Mesenteric fat pad (tissue), 1 donor: ENCODE measurements at regions not wholly inside any gene's neighbourhood (a gene's known extent, or its start where the extent isn't known, plus 50 kb on each side); places are given as distances from the start of the nearest gene placed in this dataset.
"Not testable (repeated sequence)": the region's sequence is repeated elsewhere in the genome, so short reads cannot be mapped to it uniquely, and the experiment has no call there.

Source experiments
- DNase-seq: peaks from one replicate; pipeline ENCODE4 v3.0.0-alpha.2; 2020; ENCODE audit warnings: low spot score
- donor health status: DM: yes; HTN: yes; CAD: no.

DNA sequence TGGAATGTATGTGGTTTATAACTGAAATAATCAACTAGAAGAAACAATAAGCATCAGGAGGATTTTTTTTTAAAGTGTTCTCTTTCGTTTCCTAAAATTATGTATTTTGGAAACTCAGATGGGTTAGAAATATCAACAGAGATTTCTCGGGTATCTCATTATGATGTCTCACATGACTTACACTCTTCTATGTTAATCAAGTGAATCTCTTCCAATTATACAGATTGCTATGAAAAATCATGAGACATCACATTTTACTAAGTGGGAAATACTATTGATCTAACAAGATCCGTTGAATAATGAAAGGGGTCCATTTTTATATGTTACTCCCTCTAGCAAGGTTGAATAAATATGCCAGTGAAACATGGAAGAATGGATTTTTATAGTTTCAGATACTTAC is 54.7 kb upstream of the NRIP1 start:
- DNase-seq = no peak

DNA sequence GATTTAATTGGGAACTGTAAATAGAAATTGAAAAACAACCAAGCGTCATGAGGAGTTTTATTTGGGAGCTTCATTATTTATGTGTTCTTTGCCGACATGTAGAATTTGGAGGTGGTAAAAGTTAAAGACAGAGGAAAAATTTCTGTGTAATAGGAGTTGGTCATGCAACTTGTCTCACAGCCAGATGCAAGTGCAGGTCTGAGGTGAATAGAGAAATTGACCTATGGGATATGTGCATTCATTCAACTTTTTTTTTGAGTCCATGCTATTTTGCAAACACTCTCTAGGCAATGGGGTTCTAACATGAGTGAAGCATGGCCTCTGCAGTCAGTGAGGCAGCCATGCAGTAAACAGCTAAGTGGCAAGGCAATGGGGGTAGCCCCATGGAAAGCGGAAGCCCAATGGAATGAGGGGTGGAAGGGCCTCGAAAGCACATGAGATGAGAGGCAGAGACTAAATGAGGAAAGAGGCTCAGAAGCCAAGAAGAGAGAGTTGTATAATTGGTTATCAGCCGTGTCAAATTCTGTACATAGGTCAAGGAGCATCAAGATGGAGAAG is 56.4 kb upstream of the NRIP1 start:
- DNase-seq = no peak

DNA sequence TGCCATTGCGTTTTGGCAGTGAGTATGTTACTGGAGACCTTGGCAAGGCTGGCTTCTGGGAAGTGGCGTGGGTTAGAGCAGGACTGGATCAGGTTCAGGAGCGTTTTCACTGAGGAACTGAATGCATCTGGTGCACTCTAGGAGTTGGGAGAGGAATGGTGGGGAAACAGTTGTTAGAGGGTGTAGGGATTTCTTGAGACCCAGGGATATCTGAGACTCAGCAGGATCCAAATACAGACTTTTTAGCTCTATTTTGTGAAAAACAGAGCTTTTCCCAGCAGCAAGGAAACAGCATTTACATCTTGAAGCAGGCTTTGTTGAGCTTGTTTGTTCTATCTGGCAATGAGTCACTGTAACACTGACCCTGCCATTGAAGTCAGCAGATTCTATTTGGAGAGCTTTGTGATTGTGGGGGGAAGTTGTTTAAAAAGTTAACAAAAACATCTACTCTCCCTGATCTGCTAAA is 56.9 kb upstream of the NRIP1 start:
- DNase-seq = no peak

DNA sequence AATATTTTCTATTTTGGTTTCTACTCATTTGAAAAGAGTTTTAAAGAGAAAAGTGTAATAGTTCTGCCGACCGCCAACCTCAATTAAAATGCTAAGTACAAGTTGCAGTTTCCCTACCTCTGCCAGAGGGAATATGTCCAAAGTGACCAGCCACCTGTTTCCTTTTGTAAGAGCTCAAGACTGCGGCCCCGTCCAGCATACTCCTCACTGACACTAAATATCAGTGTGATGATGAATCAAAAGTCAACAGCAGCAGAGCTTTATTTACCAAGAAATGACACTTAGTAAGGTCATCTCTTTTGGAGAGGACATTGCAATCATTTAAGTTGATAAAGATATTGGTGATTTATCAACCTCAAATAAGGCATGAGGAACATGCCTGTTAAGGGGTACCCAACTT is 57.4 kb upstream of the NRIP1 start:
- DNase-seq = no peak

DNA sequence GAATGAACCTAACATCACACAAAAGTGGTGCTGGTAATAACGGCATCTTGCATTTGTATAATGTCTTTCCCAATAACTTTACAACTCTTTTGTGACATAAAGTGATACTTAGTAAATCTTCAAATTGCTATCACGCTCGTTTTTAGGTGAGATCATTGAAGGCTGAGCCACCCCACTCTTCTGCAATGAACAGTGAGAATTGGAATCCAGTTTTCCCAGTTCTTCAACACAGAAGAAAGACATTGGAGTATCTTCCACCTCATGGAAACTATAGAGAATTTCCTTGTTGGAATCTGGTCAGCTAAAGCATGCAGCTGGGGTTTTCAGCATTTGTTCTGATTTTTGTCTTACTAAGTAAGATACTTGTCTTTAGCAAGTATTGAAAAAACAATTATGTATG is 59.9 kb upstream of the NRIP1 start:
- DNase-seq = no peak

DNA sequence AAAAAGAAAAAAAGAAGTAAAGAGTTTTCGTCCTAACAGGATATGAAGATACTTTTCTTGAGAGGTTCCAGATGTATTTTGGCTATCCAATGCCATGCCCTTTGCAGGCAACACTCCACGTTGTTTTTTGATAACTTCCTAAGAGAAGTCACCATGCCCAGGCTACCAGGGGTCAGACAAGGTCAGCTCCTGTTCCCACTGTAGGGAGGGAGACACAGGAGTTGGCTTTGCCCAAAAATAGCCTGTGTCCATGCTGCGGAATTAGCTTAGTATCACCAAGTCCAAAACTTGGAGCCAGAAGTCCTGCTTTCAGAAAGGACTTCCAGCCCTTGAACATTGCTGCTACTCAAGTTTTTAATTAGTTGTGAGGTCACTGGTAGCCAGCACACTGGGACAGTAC is 62.1 kb upstream of the NRIP1 start:
- DNase-seq = no peak

DNA sequence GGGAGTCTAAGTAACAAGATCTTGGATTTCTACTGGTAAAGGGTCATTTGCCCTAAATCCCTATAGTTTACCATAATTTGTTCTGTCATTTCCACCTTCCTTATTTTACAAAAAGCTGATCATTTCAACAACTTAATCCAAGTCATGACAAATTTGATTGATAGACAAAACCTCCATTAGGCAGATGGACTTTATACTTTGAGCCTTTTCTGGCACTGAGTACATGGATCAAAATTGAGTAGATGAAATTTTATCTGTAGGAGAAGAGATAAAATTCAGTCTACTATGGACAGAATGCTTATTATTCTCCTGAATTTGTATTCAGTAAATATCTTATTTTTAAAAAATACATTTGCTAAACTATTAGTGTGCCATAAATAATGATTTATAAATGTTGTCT is 62.6 kb upstream of the NRIP1 start:
- no peak for DNase-seq

DNA sequence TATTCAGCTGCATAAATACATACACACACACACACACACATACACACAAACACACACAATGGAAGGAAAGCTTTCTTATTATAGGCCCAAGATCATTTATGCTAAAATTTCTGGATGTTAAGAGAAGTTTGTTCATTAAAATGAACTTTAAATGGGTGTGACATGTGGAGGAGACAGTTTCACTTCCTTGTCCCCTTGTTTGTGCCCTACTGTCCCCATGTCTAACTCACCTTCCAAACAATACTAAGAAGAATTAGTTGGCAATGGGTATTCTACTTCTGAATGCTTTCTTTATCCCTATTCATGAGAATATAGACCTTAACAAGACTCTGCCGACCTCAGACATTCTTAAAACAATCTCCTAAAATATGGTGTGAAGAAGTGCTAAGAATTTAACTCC is 63.5 kb upstream of the NRIP1 start:
- DNase-seq = no peak

DNA sequence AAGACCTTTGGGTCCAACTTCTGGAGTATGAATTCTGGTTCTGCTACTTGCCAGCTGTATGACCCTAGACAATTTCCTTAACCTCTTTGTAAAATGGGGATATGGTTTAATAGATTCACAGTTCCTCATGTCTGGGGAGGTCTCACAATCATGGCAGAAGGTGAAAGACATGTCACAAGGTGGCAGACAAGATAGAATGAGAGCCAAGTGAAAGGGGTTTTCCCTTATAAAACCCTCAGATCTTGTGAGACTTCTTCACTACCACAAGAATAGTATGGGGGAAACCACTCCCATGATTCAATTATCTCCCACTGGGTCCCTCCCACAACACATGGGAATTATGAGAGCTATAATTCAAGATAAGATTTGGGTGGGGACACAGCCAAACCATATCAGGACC is 63.9 kb upstream of the NRIP1 start:
- not testable (repeated sequence) for DNase-seq

DNA sequence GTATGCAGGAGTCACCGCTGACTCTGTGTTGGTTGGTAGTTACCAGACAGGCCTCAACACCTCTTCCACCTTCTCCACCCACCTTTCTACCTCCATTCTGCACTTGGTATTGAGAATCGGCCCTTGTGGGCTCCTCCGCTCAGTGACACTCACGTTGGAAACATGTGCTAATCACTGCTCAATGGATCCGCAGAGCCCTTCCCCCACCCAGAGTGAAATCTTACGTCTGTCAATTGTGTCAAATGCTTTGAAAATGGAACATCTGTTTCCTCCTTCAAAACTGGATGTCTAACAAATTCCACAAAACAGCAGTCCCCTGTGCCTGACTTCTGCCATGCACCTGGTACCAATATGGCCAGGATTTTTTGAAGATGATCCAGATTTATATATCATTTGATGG is 65.5 kb upstream of the NRIP1 start:
- DNase-seq = no peak

DNA sequence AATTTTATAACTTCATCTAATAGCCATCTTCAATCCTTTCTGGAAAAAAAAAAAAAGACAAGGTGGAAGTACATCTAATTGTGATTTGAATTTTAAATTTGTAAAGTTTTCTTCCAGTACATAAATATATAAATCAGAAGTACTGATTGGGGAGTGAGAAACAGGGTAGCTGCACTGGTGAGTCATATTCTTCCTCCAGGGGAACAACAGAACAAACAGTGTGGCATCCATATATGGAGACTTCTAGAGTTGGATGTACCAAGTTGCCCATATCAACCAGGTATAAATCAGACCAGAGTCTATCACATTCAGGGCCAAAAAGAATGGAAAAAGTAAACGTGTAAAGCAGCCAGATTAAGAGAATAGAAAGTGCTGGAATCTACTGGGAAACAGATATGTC is 66.0 kb upstream of the NRIP1 start:
- DNase-seq = no peak

DNA sequence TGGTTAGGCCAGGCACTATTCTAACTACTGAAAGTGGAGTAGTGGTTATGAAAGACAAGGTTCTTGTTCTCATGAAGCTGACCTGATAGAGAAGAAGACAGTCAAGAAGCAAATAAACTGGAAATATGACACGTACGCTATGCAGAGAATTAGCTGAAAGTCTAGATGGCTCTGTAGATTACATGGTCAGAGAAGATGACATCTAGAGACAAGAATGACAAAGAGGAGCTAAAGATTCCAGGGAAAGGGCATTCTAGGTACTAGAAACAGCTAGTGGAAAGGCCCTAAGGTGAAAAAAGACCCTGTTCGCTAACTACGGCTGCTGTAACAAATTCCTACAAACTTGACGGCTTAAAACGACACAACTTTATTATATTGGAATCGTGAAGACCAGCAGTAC is 68.0 kb upstream of the NRIP1 start:
- no peak for DNase-seq

DNA sequence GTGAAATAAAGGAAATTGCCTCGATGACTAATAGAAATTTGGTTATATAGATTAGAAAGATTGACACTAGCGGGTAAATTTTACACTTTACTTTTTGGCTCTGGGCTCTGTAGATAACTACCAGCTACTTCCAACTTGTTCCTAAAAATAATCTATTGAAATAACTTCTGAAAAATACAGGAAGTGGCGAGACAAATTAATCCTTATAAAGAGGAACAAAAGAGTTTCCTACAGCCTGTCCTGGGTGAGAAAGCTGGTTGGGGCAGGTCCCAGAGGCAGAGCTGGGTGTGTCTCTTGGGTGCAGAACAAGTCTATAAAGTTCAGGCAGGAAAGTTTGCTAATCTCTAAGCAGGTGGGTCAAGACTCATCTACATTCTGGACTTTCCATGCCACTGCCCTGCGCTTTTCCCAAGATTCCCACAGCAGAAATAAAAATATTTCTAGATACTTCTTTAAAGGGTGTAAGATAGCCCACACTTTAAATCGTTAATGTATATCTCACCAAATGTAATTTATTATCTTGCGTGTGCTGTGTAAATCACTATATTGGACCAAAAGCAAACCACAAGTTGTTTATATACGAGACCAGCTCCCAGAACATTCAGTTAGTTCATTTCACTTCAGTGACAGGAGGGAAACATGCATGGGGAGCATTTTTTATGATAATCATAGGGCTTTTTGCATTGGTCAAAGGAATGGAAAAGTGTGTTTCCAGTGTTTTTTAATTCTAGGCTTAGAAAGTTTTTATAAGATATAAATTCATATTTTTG is 70.1 kb upstream of the NRIP1 start:
- no peak for DNase-seq

DNA sequence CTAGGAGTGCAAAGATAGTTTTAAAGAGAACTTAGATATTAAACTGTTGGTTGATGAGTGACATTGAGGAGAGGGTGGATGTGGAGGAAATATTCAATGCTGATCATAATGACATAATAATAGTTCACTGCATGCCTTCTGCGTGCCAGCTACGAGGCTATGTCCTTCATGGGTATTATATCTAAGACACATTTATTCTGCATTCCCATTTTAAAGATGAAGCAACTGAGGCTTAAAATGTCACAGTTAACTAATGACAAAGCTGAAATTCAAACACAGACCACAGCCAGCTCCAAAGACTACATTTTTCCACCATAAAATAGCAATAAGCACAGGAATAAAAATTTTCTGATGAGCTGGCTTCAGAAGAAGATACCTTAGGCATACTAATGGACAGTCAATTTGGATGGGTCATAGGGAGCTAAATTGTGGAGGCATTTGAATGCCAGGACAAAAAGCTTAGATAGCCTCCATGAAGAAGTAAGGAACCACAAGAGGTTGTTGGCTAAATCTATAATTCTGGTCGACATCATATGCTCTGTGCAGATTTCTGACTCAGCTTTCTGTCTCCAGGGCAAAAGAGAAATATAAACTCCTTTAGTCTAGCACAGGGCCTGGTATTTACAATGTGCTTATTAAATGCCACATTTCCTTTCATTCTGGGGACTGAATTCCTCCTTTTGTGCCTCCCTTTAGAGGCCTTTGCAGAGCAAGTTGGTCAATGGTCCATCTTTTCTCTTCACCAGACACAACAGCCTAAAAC is 71.2 kb upstream of the NRIP1 start:
- DNase-seq = no peak

DNA sequence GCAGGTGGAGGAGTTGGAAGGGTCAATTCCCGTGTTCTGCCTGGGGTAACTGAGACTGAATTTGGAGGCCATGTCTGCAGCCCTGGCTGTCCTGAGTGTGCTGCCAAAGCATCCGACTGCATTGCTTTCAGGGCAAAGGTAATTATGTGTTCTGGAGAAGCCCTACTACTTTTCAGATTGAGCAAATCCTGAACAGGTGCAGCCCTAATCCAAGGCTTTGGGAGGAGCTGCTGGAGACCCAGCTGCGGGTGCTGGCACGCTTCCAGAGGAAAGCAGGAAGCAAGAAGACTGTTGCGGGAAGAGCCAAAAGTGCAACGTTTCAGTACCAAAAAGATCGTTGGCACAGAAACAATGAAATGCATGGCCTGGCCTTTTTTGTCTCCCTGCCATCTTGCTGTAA is 73.7 kb upstream of the NRIP1 start:
- DNase-seq = no peak

DNA sequence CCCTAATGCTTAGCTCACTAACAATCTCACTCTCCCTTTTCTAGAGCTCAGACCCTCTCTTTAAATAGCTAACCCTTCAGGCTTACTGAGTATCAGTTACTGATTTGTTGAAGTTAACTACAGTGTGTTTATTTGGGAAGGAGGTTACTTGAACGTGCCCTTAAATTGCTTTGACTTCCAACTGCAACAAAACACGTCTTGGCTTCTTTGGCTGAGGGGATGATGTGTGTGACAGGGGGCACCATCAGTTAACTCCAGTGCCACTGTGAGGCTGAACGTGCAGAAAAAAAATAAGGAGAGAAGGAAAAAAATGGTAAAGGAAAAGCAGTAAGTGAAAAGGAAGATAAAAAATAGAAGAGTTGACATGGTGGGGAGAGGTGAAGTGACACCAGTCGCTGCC is 75.1 kb upstream of the NRIP1 start:
- no peak for DNase-seq

DNA sequence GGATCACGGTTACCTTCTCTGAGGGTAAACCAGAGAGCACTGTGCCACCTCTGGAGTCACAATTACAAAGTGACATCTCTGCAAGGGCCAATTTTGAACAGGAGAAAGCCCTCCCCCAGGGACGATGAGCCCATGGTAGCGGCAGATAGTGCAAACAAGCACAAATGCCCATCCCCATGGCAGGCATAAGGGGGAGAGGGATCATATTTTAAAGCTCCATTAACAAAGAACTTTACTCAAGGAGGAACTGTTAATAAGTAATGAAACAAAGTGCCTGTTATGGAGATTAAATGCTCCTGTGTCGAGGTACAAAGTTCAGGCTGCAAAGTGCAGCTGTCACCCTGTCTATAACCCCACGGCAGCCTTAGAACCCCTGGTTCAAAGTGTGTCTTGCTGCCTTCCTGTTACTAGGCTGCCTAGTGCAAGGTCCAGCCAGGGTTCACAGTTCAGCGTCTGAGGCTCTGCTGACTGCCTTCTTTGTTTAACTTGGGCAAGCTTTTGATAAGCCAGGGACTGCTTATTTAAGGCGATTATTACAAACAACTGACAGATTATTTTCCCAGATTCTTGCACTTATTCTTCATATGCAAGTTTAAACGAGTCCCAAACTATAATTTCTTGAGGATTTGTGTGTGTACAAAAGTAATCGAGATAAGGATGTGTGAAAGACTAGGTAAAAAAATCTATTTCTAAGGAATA is 75.7 kb upstream of the NRIP1 start:
- no peak for DNase-seq

DNA sequence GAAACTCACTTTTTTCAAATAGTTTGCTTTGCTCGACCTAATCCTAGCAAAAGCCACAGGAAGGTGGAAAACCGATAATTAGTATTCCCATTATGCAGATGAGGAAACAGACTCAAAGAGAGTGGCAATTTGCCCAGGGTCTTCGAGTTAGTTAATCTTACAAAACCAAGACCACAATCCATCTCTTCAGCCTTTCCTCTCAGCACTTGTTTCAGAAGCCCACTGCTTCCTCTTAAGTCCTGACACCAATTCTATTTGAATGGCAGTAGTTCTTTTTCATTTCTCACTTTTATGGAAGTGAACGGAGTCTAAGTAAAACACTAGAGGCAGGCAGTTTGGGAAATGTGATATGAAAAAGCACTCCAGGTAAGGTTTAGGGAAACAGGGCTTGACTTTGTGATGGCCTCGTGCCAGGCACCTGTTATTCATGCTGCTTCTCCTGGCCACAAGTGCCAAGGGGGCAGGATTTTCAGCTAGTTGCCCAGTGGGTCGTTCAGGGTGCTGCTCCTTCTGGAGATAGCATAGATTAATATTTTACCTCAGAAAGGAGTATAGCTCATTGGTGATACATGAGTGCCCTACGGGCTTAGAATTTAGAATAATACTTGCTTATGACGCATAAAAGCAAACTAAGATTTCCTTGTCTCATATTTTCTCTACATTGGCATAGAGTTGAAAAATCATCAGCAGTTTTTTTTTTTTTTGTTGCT is 76.6 kb upstream of the NRIP1 start:
- no peak for DNase-seq

DNA sequence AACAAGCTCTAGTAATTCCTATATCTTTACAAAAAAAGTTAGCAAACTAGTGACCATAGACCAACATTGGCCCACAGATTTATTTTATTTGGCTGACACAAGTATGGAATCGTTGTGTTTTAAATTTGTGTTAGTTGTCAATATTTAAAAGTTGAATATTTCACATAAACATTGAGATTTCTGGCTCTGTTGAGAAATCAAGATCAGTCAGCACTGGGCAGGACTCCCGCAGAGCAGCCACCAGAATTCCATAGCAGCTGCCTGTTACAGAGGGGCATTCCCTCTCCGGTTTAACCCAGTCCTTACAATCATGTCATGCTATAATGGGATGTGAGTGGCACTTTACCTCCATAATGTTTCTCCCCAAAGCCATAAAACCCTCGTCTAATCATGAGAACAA is 79.2 kb upstream of the NRIP1 start:
- DNase-seq = no peak

DNA sequence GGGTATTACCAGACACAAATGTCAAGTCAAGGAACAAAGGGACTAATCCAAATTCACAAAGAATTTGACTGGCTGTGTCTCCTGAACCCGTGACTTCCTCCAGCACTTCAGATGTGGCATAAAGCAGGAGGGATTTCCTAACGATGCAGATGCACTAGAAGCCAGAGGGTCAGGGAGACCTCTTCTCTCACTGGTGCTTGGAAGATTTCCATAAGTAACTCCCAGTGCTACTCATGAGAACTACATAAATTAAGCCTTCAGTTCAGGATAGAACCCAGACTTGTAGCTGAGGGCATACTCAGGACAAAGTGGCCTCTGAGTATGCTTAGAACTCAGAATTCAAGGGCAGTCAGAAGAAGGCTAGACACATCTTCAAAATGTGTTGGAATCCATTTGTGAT is 83.6 kb upstream of the NRIP1 start:
- no peak for DNase-seq

DNA sequence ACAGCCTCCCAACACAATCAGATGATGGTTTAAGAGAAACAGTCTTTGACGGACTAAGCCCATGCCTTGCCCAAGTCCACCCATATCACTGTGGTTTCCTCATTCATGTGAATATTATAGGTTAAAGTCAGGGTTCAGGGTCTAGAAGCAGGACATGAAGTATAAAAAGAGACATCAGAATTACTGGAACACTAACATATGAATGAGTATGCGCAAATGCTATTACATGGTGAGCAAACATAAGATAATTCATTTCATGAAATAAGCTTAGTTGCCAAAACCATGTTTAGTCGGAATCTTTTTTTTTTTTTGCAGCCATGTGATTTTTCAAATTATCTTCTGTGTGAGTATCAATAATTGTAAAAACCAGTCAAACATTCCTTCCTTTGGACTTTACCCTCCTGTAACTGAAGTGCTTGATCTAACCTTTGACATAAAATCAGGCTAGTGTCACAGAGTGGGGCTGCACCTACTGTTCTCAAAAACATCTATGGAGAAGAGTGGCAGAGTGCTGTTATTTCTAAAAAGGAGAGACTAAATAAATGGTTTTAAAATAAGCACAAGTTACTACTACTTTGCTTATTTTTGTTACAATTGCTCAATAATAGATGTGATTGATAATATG is 84.9 kb upstream of the NRIP1 start:
- no peak for DNase-seq
